WERI-Rb-1 (cell line): ENCODE measurements at regions not wholly inside any gene's neighbourhood (a gene's known extent, or its start where the extent isn't known, plus 50 kb on each side); places are given as distances from the start of the nearest gene placed in this dataset.

Source experiments
- DNase-seq: peaks from one replicate; pipeline ENCODE4 v3.0.0-alpha.2; 2020
- H3K27ac ChIP-seq: fragments of 250-450 bp; sonication (Bioruptor Pico); 2 replicates; pipeline ENCODE4 v1.5.1; 2020; ENCODE audit warnings: mild to moderate bottlenecking, moderate library complexity
- H3K27me3 ChIP-seq: fragments of 250-450 bp; sonication (Bioruptor Pico); 2 replicates; pipeline ENCODE4 v1.5.1; 2021; ENCODE audit warnings: mild to moderate bottlenecking, low read depth, moderate library complexity; ENCODE audit not compliant: insufficient read depth, severe bottlenecking
- H3K36me3 ChIP-seq: fragments of 250-450 bp; sonication (Bioruptor Pico); 2 replicates; pipeline ENCODE4 v1.5.1; 2020; ENCODE audit warnings: mild to moderate bottlenecking, moderate library complexity
- H3K4me3 ChIP-seq: 2 replicates; pipeline ENCODE4 v1.5.1; 2011; ENCODE audit warnings: low read depth, mild to moderate bottlenecking, control low read depth, low read length
- H3K9me3 ChIP-seq: fragments of 250-450 bp; sonication (Bioruptor Pico); 2 replicates; pipeline ENCODE4 v1.5.1; 2021; ENCODE audit warnings: mild to moderate bottlenecking, moderate library complexity; ENCODE audit not compliant: severe bottlenecking
- CTCF ChIP-seq: IDR thresholded peaks from 2 replicates; pipeline ENCODE4 v1.5.1; 2011; ENCODE audit warnings: low read depth, mild to moderate bottlenecking, control low read depth, inconsistent platforms, low read length

DNA sequence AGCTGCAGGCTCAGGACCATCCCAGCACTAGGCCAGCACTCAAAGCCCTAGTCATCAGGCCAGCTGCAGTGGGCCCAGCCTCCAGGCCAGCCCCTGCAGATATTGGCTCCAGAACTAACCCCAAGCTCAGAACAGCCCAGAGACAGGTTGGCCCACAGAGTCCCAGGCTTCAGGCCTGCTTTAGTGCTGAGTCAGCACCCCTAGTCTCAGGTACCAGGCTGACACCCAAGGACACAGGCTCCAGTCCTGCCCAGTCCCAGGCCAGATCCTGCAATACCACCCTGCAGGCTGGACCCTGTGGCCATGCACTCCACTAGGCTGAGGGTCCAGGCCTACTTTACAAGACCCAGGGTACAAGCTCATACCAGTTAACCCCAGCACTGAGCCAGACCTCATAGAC, 234.4 kb upstream of the GPRIN3 start:
- Histone ChIP-seq H3K27ac (no peak overlapping the region), H3K36me3 (no peaks in the 10 kb centered on the region), H3K9me3 (peaks cover 8% of the 10 kb centered on the region), H3K4me3 (no peak overlapping the region), H3K27me3 (no peaks in the 10 kb centered on the region)
- no peak for DNase-seq
- no peak for TF ChIP-seq CTCF

DNA sequence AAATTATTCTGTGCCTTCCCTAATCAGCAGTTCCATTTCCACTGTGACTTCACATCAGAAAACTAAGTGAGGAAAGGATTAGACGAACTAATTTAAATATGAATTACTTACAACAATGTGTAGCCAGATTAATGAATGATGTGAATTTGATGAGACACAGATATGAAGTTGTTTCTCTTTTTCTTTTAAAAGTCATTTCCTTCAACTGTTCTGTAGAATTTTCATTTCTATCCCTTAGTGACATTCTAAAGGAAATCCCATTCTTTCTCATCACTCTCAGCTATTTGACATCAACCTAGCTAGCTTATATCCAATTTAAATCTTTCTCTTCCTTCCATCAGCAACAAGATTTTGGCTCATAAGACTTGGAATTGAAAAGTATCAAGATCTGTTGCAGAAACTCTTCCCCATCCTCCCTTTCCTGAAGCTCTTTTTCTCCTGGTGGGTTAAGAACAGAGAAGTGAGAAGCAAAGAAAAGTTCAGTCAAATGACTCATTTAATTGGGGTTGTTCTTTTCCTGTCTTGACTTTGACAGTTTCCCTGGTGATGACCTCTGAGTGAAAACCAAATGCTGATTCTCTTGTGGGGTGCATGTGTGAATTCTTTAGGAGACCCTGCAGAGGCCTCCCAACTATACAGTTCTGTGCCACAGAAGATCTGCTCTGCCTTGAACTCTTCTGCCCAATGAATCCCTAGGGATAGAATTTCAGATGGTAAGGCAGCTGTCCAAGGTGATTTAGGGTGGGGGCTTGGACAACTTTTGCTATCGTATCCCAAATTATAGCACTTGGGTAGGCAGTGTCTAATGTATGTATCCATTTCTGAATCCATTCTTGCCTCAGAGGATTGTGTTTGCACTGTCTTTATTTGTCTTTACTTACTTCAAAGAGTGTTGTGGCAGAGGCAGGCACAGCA, 232.5 kb upstream of the GPRIN3 start:
- DNase-seq: no peak
- Histone ChIP-seq H3K27ac (no peak overlapping the region), H3K36me3 (no peaks in the 10 kb centered on the region), H3K4me3 (no peak overlapping the region), H3K9me3 (peaks cover 7% of the 10 kb centered on the region), H3K27me3 (no peaks in the 10 kb centered on the region)
- TF ChIP-seq CTCF: no peak

DNA sequence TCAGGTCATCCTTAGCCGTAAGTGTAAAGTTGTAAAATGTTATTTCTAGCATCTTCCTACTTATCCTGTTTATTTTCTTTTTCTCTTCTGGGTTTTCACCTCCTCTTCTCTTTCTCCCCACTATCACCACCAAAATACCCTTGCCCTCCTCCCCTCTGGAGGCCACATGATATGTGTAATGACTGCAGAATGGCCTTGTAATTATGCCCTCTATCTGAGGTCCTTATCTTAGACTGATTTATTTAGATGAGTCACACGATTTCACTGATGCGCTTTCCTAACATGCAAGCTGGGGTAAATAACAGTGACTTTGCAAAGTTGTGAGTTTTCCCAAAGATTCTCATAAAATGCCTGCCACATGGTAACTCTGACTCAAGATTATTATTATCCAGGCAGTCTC, 231.8 kb upstream of the GPRIN3 start:
- Histone ChIP-seq H3K27ac (no peak overlapping the region), H3K27me3 (no peaks in the 10 kb centered on the region), H3K4me3 (no peak overlapping the region), H3K36me3 (no peaks in the 10 kb centered on the region), H3K9me3 (peaks cover 4% of the 10 kb centered on the region)
- no peak for TF ChIP-seq CTCF
- DNase-seq: no peak

DNA sequence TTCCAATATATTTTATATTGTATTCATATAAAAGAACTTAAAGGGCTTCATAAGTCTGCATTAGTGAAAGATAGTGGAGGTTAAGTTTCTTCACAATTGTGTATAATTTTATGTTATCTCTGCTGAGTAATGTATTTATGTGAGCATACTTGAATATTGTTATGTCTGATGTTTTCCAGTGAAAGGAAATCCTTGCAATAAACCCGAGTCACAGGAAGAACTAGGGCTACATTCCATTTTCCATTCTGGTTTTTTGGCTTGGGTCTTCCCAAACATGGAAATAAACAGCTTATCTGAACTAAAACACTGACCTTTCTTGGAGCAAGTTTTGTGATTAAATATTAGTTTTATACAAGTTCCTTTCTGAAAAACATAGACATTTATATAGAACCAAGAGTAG, 231.3 kb upstream of the GPRIN3 start:
- no peaks in the 10 kb centered on the region for H3K36me3 ChIP-seq
- H3K9me3 ChIP-seq: peaks cover 4% of the 10 kb centered on the region
- TF ChIP-seq CTCF: no peak
- H3K27ac ChIP-seq: no peak overlapping the region
- DNase-seq: no peak
- no peaks in the 10 kb centered on the region for H3K27me3 ChIP-seq
- no peak overlapping the region for H3K4me3 ChIP-seq

DNA sequence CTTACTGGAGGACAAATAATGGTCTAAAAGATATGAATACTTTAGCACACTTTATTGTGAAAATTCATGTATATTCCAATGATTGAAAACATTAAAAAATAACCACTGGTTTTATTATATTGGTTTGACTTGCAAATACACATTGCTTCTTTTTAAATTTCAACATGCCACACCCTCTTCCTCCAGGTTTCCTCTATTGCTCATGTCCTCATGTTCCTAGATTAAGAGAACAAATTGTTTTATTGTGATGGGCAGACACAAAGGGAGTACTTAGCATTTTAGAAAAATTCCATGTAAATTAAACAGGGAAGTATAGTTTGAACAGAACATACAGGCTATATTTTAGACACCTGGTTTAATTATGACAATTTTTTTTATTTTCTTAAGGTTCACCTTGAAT, 230.6 kb upstream of the GPRIN3 start:
- DNase-seq: no peak
- Histone ChIP-seq H3K9me3 (peaks cover 4% of the 10 kb centered on the region), H3K27ac (no peak overlapping the region), H3K27me3 (no peaks in the 10 kb centered on the region), H3K36me3 (no peaks in the 10 kb centered on the region), H3K4me3 (no peak overlapping the region)
- TF ChIP-seq CTCF: no peak

DNA sequence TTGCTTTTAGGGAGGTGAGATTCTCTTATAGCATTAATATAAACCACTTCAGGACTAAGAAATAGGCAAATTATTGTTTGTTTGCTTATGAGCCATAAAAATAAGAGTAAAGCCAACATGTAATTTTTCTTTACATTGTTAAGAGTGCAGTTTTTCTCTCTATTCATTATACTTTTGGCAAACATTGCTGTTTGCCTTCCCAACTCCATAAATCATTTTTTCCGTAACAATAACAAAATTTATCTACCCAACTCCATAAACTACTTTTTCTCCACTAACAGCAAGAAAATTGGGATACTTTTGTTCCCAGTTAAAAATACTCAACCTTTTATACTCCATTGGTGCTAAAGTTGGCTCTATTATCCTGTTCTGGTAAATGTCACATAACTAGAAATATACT, 229.7 kb upstream of the GPRIN3 start:
- no peaks in the 10 kb centered on the region for H3K36me3 ChIP-seq
- no peak for DNase-seq
- no peaks in the 10 kb centered on the region for H3K27me3 ChIP-seq
- peaks cover under 1% of the 10 kb centered on the region for H3K9me3 ChIP-seq
- TF ChIP-seq CTCF: no peak
- H3K4me3 ChIP-seq: no peak overlapping the region
- no peak overlapping the region for H3K27ac ChIP-seq
